NCI-H2029 treated with DMSO at 0.1 percent for 48 hours (cell line): ENCODE measurements at regions not wholly inside any gene's neighbourhood (a gene's known extent, or its start where the extent isn't known, plus 50 kb on each side); places are given as distances from the start of the nearest gene placed in this dataset.

Source experiments
- DNase-seq: peaks from one replicate; lab custom pipeline; 2025; lab: John Stamatoyannopoulos, UW

DNA sequence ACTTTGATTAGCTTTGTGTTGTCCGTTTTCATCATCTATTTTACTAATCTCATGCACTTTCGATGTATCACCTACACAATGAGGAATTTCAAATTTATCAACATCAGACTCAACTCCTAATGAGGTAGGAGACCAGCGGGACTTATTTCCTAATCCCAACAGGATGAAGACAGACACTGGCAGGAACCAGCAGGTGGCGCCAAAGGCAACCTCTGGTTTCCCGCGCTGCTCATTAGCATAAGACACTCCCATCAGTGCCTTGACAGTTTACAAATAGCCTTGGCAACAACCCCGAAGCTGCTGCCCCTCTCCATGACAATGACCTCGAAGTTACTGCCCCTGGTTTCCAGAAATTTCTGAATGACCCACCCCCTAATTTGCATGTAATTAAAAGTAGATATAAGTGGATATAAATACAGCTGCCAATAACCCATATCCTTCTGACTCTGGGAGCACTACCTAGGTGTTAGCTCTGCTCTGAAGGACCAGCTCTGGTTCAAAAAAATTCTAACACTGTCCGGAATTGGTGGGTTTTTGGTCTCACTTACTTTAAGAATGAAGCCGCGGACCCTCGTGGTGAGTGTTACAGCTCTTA, 974.8 kb downstream of the ADGRL2 start:
- DNase-seq: peak; percentile 52

DNA sequence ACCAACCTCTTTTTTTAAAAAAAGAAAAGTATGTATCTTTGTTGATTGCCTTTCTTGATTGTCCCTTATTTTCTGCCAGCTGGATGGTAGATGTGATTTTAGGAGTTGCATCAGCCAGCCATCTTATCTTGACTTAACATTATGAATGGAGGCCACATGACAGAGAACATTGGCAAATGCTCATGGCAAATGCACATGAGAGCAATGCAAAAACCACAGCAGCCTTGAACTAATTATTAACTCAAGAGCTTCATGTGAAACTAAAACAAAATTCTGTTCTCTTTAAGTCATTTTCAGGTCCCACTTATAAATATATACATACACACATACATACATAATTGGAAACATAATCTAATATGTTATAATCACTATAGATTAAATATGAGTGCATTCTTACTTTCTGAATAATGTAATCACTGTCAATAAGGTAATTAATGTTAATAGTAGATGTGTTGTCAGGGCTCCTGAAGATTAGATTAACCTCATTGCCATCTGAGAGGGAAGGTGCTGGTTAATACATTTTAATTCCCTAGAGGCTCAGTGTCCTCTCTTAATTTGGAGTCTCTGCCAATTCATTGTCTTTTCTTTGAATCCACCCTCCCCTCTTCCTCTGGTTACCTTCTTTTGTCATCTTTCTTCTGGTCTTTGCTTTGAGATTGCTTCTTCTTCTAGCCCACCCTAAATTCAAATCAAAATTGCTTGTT, 962.2 kb downstream of the ADGRL2 start:
- DNase-seq: no peak

DNA sequence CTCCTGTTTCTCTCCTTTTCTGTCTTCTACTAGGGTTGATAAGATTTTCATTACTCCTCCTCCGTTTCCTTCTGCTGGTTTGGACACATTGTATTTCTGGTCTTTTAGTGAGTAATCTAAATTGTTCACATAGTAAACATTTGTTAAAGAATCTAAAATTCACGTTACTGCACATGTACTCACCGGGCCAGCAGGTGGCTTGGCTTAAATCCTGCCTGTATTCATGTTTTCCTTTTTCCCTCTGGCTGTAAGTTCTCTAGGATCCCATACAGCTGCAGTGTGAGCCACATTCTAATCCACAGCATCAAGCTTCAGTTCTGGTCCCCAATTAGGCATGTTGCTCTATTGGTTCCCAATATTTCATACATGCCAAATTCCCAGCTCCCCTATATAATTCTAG, 958.3 kb downstream of the ADGRL2 start:
- no peak for DNase-seq

DNA sequence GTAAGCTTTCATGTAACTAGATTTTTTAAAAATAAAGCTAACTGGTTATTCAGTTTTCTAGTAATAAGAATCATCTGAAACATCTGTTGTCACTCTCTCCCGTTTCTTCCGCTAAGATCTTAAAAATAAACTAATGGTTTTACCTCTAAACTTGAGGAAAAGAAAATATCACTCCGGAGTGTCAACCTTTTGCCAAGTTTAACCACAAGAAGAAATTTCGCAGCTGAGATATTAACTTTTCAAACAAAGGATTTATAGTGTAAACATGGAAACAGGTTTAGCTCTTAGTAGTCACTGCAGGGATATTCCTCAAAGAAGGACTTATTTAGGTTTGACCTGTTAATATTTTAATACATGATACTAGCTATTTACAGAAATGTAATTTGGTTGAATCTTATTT, 954.9 kb downstream of the ADGRL2 start:
- no peak for DNase-seq

DNA sequence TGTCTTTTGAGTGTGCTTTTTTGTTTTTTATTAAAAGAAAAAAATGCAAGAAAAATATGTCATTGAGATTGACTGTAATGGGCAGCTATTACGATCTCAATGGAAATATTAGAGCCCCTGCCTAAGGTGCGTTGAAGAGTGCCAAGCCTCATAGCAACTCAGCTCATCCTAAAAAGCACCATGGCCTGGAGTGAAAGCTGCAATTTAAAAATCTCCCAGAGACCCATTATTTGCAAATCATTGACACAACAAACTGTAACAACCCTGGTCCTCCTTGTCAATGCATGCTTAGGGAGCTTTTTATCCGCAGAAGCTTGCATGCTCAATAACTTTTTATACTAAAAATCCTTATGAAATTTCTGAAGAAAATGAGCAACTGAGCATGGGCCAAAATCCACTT, 954.5 kb downstream of the ADGRL2 start:
- DNase-seq: no peak

DNA sequence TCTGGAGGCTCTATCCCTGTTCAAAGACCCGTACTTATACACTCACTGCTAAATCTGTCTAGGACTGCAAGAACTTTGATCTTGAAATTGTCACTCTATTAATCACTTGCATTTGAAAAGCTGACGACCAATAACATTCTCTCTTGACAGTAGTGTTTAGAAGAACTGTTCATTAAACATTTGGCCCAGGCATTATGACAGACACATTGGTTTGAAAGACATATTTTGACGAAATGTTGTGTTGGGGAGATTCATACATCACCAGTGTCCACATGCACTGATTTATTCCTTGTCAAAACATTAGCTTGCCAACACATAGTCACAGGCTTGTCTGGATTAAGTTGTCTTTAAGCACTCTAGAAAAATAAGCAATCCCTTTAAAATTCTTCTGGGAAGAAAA, 951.3 kb downstream of the ADGRL2 start:
- no peak for DNase-seq

DNA sequence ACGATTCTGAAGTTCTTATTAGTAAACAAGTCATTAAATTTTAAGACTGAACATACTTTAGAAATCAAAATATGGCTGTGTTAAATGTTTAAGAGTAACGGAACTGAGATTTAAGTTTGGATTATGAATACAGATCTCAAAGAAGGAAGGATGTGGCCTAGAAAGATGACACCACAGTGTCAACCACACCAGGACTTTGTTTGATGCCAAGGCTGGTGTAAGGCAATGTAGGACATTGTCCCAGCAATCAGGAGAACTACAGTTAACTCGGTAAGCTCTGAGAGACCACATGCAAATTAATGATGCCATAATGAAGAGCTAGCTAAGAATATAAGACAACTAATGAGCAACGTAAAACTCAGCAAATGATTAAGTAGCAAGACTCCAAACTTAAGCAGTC, 932.9 kb downstream of the ADGRL2 start:
- no peak for DNase-seq

DNA sequence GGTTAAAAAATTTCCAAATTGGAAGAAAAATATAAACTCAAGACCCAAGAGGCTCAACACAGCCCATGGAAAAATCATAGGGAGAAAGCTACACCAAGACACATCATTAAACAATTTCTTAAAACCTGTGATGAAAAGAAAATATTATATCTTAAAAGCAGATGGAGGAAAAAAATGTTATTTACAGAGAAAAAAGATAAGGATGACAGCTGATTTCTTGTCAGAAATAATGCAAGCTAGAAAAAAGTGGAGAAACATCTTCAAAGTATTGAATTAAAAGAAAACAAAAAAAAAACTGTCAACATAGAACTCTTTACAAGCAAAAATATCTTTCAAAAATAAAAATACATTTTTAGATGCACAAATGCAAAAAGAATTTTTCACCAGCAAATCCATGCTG, 930.5 kb downstream of the ADGRL2 start:
- DNase-seq: no peak

DNA sequence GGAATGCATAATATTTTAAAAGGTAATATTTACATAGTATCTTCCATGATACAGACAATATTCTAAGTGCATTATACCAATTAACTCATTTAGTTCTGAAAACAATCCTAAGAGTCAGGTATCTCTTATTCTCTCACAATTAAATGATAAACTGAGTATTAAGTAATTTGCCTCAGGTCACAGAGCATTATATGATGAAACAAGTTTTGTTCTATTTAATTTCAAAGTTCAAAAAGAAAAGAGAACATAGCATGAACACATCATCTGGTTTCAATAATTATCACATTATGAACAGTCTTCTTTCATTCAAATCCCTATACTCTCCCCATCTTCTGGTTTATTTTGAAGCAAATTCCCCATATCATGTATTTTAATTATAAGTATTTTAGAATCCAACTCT, 927.5 kb downstream of the ADGRL2 start:
- DNase-seq: no peak

DNA sequence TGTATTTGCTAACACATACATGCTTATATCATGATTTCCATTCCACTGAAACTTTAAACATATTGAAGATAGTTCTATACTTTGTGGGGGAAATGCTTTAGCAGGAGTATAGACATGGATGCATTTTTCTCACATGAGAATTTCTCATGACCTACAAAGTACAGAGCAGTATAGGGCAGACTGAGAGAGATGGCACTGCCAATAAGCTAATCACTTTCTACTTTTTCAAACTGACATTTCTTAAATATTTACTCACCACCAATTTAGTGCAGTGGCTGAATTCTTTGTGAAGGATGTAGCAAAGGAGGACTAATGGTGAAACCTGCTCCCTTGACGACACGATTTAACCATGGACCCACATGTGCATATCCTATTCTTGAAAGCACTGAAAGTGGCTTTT, 923.5 kb downstream of the ADGRL2 start:
- no peak for DNase-seq

DNA sequence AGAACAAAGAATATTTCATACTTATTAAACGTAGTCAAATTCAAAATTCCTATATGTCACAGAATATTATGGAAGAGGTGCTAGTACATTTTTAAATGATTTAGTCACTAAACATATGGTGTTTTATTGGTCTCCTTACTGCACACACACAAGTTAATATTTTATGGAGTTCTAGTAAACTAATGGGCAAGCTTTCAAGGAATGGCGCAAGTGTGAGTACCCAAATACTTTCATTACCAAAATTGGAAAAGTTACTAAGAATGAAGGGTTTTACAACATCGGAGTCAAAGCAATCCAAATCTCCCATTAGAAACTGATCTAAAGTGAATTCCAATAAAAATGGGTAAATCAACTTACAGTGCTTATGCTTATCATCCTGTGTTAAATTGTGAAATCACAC, 921.9 kb downstream of the ADGRL2 start:
- no peak for DNase-seq

DNA sequence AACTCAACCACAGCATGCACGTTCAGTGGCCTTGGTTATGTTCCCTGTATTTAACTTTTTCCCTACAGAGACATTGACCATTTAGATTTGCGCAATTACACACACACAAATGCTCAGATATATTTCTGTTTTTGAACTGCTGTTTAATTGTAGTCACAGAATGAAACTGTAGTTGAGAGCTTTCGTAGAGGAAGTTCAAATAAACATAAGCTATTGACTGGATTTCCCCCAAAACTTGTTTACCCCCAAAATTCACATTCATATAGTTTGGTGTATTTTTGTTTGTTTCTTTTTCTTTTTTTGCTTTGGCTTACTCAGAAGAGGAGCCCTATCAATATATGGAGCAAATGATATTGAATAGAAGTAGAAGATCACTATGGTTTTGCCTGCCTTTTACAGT, 921.0 kb downstream of the ADGRL2 start:
- no peak for DNase-seq

DNA sequence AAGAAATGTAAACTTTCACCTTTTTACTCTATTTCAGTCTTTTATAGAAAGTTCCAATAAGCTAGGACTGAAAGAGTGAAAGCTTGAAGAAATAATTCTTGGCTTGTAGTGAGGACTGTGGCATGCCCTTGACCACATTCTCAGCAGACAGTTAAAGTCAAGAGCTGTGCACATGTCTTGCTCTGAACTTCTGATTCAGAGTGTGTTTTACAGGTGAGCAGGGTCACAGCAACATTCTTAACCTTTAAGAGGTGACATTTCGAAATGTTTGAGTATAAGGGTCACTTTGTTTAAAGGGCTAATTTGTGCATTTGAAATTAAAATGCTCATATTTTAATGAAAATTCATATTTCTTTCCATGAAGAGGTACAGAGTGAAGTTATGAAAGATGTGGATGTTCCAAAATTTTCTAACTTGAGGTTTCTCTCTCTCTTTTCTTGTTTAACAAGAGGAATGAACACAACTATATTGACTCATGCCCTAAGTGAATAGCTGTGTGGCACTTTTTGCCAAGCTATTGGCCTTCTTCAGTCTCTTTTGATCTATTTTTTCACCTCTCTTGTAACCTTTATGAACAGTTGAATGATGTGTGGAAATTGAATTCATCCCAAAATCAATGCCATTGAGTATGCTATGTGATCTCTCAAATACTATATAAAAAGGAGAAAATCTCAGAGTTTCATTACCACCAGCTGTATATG, 918.1 kb downstream of the ADGRL2 start:
- DNase-seq: no peak

DNA sequence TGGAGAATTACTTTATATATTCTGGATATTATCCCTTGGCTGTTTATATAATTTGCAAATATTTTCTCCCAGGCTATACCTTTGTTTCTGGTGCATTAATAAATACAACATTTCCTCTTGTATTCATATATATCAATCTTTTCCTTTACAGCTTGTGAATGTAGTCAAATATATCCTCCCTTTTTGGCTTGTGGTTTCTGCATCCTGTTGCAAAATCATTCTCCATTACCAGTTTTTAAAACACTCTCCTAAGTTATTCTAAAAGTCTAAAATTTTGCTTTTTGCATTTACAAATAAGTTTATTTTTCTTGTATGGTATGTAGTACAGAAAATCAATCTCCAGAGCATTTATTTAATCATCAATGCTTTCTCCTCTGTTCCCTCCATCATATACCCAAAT, 909.4 kb downstream of the ADGRL2 start:
- no peak for DNase-seq

DNA sequence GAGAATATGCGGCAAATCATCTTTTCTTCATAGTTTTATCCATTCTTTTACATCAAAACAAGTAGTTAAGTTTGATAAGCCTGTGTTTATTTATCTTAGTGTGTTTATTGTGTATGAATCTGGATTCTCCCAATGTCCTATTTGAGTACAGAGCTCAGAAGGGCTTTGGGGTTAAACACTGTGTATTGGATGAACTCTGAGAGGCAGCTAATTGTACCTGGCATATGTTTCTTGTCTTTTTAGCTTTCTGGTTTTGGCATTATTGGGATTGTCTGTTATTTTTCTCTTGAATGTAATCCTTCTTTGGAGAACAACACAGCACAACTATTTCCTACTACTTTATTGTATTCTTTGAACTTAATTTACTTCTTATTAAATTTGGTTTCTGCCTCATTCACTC, 906.9 kb downstream of the ADGRL2 start:
- DNase-seq: no peak

DNA sequence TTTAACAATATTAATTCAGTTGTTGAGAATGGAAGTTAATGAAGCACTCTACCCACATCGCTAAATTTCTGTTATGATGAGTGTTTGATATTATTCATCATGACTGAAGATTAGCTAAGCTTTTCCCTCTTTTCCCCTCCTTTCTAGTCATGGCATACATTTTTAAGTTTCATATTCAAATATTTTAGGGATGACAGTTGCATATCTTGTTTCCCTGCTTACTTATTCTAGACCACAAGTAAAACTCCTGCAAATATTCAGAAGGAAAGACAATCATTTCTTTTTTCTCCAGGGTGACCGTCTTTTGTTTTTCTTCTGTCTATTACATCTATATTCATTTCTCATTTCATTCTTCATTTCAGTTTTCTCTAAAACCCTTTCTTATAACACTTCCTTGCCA, 906.0 kb downstream of the ADGRL2 start:
- no peak for DNase-seq

DNA sequence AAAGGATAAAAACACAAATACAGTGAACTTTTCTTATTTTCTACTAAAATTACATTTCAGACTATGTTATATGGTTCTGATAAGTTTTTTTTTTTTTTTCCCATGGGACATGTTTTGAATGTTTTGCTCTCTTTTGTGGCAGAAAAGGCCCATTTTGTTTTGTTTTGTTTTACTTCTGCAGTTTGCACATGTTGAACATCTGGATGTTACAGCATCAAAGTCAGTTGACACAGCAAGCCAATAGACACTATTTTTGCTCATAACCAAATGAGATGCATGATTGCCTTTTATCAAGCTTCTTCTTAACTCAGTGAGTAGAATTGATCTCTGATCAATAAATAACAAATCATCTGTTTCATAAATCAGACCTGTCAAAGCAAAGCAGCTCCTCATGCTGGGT, 904.2 kb downstream of the ADGRL2 start:
- DNase-seq: no peak

DNA sequence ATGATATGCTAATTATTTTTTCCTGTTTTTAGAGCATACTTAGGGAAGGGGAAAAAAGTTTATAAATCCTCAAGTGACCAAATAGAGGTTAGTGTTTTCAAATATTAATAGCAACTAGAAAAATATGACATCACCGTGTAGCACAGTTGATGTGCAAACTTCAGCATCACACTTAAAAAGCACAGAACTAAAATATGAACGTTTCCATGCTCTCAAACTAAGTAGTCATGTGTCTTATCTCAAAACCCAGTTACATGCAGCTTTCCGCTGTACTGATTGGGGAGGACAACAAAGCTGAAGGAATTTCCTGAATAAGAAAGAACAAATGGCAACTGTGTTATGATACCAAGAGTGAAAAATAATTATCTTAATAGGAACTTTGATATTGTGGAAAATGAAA, 903.7 kb downstream of the ADGRL2 start:
- no peak for DNase-seq

DNA sequence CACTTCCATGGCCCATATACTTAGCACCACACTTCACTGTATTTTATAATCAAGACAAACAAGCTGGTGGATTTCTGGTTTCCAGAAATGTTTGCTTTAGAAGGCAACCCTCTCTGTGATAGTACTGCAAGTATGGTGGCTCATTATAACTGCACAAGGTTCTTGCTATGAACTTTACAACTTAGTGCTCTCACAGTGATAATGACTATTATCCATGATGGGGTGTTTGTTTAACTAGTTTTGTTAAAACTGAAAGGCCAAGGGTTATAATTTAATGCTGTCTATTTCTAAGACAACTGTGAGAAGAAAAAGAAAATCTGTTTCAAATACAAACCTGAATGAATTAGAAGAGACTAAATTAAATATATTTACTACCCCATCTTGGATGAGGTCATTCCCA, 903.2 kb downstream of the ADGRL2 start:
- no peak for DNase-seq

DNA sequence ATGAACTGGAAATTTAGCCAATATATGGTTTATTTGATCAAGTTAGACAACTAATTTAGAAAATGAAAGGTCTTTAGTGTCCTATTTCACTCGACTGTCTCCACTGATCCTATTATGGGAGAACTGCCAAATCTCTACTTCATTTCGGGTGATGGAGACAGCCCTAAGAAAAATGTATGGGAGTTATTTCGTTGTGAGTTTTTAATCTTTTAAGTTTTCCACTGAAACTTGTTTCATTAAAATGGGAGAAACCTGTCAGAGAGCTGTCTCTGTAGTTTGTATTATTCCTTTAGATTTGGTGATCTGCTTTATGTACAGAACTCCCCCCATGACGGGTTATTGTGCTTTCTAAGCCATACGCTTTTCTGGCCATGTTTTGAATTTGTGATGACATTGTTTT, 899.7 kb downstream of the ADGRL2 start:
- DNase-seq: no peak

DNA sequence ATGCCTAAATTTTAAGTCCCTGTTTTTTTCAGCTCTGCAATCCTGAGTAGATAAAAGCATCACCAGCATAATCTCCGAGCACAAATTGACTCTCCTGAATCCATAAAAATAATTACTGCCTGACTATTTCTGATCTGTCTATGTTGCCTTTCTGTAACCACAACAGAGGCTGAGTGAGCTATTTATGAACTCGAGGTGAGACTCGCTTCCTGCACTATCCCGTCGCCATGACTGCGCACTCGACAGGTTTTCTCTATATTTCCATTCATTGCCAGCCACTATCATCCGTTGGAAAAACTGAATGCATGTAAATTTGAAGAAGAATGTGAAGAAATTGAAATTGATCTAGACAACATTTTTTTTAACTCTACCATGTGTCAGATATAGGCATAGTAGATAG, 897.2 kb downstream of the ADGRL2 start:
- DNase-seq: no peak

DNA sequence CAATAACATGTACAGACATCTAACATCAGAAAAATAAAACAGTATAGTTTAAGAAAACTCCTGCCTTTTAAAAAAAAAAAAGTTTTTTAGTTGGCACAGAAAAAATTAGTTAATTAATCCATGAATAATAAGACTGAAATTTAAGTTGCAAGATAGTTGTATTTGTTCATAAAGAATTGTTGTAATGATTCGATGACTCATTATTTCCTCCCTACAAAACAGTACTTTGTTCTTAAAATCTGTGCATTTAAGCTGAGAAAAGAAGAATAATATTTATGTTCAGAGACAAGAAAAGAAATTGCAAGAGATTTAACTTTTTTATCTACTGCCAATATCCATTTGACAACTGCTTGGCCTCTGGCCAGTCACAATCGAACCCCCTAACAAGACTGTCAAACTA, 894.7 kb downstream of the ADGRL2 start:
- no peak for DNase-seq

DNA sequence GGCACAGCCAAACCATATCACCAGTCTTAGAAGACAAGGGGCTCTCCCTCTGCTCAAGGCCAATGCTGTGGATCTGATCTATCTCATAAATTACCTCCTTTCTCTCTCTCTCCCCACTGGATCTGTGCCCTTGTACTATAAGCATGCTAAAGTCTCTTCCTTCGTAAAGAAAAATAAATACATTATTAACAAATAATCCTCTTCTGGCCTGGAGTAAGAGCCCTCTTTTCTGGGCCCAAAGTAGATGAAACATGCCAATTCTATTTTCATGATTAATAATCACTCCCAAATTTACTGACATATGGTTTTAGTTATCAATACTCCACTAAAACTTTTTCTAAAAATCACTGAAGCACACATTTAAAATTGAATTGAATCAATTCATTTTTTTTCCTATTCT, 889.7 kb downstream of the ADGRL2 start:
- no peak for DNase-seq

DNA sequence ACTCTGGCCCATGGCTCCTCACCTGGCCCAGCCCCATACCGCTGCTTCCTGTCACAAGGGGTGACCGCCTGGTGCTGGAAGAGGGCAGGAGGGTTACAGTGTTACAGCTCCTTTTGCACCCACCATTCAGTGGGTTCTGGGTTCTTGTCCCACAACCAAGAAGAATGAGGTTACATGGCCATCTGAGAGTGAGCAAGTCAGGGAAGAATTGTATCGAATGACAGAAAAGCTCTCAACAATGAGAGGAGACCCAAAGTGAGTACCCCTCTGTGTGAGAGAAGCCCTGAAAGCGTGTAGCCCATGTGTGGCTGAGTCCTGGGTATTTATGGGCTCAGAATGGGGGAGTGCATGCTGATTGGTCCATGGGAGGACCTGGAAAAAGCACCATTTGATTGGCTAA, 888.5 kb downstream of the ADGRL2 start:
- DNase-seq: no peak
